Stimulated activated CD4-positive, alpha-beta T cell treated with anti-CD3 and anti-CD28 coated beads, Interleukin-1b, Interleukin-23, amount 100 ng/mL, for 24 hours (primary cell): ENCODE measurements at regions not wholly inside any gene's neighbourhood (a gene's known extent, or its start where the extent isn't known, plus 50 kb on each side); places are given as distances from the start of the nearest gene placed in this dataset.
"Not testable (repeated sequence)": the region's sequence is repeated elsewhere in the genome, so short reads cannot be mapped to it uniquely, and the experiment has no call there.

Source experiments
- DNase-seq, 4 experiments: peaks; one replicate each; pipeline ENCODE4 v3.0.0-alpha.2; 2020; ENCODE audit warnings: low read depth in 4 of 4, low spot score in 1 of 4

DNA sequence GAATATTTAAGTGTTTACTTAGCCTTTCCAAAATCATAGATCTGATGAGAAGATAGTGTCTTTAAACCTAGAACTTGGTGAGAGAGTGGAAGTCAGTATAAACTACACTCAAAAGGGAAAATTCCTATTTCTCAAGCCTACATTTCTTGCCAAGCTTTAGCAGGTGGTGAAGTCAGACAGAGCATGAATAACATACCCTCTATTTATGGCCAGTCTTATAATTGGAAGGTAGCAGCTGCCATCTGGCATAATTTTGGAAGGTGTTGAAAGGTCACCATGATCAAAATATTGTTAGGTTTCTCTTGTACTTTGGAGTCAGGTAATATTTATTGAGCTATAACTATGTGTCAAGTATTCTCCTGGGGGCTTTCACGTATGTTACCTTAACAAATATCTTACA, 729.3 kb upstream of the KIF2B start:
- DNase-seq, result no peak

- no peak for DNase-seq
Measured at GRCh38 chr17:53092072-53092471, 730.7 kb upstream of the KIF2B start.

GRCh38 chr17:53090770-53091169, 732.0 kb upstream of the KIF2B start:
- no peak for DNase-seq

GRCh38 chr17:53088481-53088880, 734.2 kb upstream of the KIF2B start:
- no peak for DNase-seq

DNA sequence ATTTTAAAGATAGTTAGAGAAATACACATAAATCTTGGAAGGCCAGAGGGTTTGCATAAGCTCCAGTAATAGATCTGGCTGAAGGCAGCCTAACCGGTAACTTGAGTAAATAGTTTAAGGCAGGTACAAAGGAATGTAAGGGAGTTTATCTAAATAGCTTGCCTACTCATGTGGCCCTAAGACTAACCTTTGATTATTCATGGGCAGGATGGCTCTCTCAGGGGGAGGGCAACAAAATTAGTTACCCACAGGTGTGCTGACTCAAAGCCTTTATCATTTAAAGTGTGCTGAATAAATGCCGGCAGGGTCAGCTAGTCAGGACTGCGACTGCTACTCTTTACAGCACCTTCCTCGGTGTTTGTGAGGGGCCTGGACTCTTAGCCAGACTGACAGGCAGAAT, 761.3 kb upstream of the KIF2B start:
- DNase-seq, result no peak

- no peak for DNase-seq
Measured at GRCh38 chr17:53058031-53058430, 764.7 kb upstream of the KIF2B start.

DNA sequence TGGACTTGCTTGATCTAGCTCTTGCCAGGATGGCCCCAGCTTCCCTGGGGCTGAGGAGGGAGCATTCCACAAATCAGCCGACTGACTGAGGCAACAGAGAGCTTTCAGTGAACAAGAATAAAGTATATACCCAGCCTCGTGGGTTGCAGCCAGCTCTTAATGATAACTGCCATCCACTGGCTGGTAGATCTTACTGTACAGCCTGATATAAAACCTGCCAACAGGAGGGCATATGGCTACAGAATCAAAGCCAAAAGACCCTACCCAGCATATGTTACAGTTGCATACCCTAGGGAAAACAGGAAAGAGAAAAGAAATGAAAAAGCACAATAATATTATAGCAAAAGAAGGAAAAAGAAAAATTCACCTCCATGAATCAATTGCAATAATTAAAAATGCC, 775.9 kb upstream of the KIF2B start:
- no peak for DNase-seq

GRCh38 chr17:53039981-53040380, 782.7 kb upstream of the KIF2B start:
- DNase-seq, result no peak

DNA sequence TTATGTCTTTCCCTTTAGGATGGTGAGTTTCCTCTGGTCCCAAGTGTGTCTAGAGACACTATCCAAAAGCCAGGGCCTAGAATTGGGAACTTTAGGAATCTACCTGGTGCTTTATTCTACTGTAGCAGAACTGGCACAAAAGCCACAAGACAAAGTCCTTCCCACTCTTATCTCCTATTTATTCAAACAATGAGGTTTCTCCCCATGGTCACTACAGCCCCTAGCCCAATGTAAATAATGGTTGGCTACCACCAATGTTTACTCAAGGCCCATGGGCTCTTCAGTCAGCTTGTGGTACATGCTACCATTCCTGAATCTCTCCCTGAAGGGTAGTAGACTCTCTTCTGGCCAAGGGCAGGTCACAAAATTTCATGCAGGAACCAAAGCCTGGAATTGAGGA, 789.4 kb upstream of the KIF2B start:
- no peak for DNase-seq

DNA sequence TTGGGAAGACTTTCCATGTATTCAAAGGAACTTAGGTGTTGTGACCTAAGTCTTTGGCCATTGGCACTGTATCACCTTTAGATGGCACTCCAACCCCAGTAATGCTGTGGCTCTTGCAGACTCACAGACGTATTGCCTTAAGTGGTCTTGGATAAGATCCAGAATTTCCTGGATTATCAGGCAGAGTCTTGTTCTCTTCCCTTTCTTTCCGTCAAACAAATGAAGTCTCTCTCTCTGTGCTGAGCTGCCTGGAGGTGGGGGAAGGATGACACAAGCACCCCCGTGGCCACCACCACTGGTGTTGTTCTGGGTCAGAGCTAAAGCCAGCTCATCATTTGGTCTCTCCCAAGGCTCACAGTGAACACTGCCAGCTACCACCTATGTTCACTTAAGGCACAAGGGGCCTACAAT, 789.9 kb upstream of the KIF2B start:
- no peak for DNase-seq

GRCh38 chr17:53017227-53017626, 805.5 kb upstream of the KIF2B start:
- DNase-seq, result no peak

- DNase-seq, result no peak
Measured at GRCh38 chr17:53016085-53016484, 806.6 kb upstream of the KIF2B start.

- no peak for DNase-seq
Measured at GRCh38 chr17:53012364-53012763, 810.4 kb upstream of the KIF2B start.

DNA sequence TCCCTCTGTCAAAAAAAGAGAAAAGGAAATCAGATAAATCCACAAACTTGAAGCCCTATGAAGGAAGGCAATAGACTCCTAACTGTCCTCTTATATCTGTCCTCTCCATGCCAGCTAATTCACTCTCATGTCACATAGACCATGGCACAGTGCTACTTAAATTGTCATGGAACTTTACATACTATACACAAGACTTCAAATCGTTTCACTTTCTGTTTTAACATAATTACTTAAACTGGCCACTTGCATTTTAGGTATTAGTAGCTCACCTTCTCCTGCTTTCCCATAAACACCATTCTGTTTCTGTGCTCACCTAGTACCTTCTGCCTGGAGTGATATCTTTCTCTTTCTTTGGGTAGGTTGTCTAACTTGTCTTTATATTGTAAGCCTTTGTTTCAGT, 816.7 kb upstream of the KIF2B start:
- no peak for DNase-seq

GRCh38 chr17:53004902-53005301, 817.8 kb upstream of the KIF2B start:
- no peak for DNase-seq

- no peak for DNase-seq
Measured at GRCh38 chr17:52995881-52996280, 826.8 kb upstream of the KIF2B start.

DNA sequence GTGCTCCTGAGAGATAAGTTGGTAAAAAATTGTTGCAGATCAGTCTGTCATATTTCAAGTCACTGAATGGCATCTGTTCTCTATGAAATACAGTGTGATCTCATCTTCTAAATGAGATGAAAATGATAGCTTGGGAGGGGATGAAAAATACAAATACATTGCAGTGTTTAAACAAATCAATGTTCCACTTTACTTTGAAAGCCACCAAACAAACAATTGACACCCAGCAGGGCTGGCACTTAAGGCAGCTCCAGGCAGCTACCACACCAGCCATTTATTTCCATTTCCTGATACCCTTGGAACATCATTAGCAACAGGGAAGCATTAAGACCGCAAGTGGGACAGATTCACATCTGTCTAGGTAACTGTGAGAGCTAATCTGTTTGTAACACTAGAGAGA, 827.6 kb upstream of the KIF2B start:
- no peak for DNase-seq

GRCh38 chr17:52986056-52986662, 827.6 kb upstream of the CA10 start:
- DNase-seq, result no peak

DNA sequence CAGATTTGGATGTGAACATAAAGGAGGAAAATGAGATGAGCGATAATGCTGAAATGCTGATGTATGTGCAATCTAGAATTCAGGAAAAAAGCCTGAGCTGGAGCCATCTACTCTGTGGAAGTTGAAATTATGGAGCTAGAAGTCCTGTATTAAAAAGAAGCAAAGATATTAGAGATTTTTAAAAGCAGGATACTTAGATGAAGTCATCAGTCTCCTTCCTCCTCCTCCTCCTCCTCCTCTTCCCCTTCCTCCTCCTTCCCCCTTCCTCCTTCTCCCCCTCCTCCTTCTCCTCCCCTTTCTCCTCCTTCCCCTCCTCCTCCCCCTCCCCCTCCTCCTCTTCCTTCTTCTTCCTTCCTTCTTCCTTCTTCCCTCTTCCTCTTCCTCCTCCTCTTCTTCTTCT, 823.8 kb upstream of the CA10 start:
- DNase-seq, result no peak

GRCh38 chr17:52979921-52980320, 821.4 kb upstream of the CA10 start:
- DNase-seq, result no peak

- DNase-seq, result no peak
Measured at GRCh38 chr17:52965856-52966255, 807.3 kb upstream of the CA10 start.

GRCh38 chr17:52961751-52962150, 803.2 kb upstream of the CA10 start:
- DNase-seq, result not testable (repeated sequence)

DNA sequence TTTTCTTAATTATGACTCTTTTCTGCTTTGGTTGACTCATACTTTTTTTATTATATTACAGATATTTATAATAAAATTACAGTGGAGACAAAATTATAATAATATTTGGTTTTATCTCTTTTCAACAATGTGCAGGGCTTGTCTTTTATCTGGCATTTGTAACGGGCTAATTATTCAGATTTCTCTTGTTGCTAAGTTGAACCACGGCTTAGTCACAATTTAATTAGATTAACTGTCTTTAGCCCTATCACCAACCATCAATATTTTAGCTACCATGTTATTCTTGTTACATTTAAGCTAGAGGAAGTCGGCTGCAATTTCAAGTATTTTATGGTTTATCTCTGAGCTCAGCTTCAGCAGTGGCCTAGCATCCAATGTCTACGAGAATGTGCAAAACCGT, 798.9 kb upstream of the CA10 start:
- DNase-seq, result no peak

DNA sequence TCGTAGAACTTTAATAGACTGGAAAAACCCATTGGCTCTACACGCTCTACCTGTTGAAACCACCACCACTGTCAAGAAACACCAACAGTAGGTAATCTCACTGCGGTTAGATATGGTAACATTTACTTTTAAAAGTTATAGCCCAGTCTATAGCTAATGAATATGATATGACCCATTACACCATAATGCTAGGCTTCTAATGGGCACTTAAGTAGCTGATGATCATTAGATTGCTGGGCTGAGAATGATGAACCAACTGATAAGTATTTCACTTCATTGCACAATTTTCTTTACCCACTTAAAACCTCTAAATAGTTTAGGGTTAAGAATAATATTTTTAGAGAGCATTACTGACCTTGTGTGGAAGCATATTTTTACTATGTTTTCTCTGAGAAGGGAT, 788.9 kb upstream of the CA10 start:
- DNase-seq, result no peak
